ENCODE measurements at regions not wholly inside any gene's neighbourhood (a gene's known extent, or its start where the extent isn't known, plus 50 kb on each side); places are given as distances from the start of the nearest gene placed in this dataset.

- H2BK15ac ChIP-seq (ENCODE audit: low read depth, low read length): no peak overlapping the region
- H2BK20ac ChIP-seq (ENCODE audit: low read depth, low read length, poor library complexity, severe bottlenecking): no peak overlapping the region
- no peak overlapping the region for H4K8ac ChIP-seq (replicated peaks; ENCODE audit: insufficient read length, low read depth, low read length)
- H4K91ac ChIP-seq (ENCODE audit: insufficient read length, low read depth, low read length): no peak overlapping the region
- H3K4me1 ChIP-seq (ENCODE audit: insufficient read depth, low read length): peaks cover 4% of the 10 kb centered on the region; the same call in 1 of the 2 replicates
- no peak overlapping the region for H3K9ac ChIP-seq (ENCODE audit: extremely low read depth, insufficient read length, low read length)
- H3K27ac ChIP-seq (ENCODE audit: insufficient read length, low read depth, low read length): no peak overlapping the region
- Mint-ChIP-seq H3K4me1 (peaks cover 46 to 52% of the 10 kb centered on the region in 2 experiments), H3K27ac (no peak overlapping the region), H3K27me3 (ENCODE audit: low read depth) (no peaks in the 10 kb centered on the region; the same call in none of the 2 replicates), H3K4me3 (no peak overlapping the region), H3K9me3 (no peaks in the 10 kb centered on the region), H3K36me3 (ENCODE audit: insufficient read depth in 1 of 3, low read depth in 3 of 3) (no peaks in the 10 kb centered on the region)
- no peaks in the 10 kb centered on the region for H4K20me1 ChIP-seq (ENCODE audit: control insufficient read depth, insufficient read depth, insufficient read length)
- H3K79me1 ChIP-seq (ENCODE audit: insufficient read depth, low read depth, low read length, poor library complexity, severe bottlenecking): no peaks in the 10 kb centered on the region
- no peak for TF ChIP-seq CTCF (conservative IDR thresholded peaks at IDR 0.05)
- H3K79me2 ChIP-seq (ENCODE audit: insufficient read depth, low read length): no peaks in the 10 kb centered on the region
- WGBS (ENCODE audit: extremely low coverage, insufficient read length, low lambda C conversion rate): no CpG with 5 or more reads among the region's 11 CpGs
- no peak overlapping the region for H3T11ph ChIP-seq (ENCODE audit: low read length)
- peaks cover 2% of the 10 kb centered on the region for H3K23me2 ChIP-seq (ENCODE audit: insufficient read length, low read depth, low read length, poor library complexity, severe bottlenecking)
- no peak for DNase-seq
- no peak overlapping the region for H3K56ac ChIP-seq (ENCODE audit: insufficient read length, low read depth, low read length)
- H4K5ac ChIP-seq (ENCODE audit: insufficient read length, low read depth, low read length): no peak overlapping the region
- no peak overlapping the region for H3K4me2 ChIP-seq (ENCODE audit: insufficient read depth, insufficient read length, low read length)
- H2AFZ ChIP-seq (ENCODE audit: low read length): no peak overlapping the region
- H2AK5ac ChIP-seq (ENCODE audit: insufficient read length, low read length): no peak overlapping the region
- H3K14ac ChIP-seq (ENCODE audit: insufficient read depth, low read length): no peak overlapping the region
- H2BK120ac ChIP-seq (ENCODE audit: low read depth, low read length, poor library complexity, severe bottlenecking): no peak overlapping the region
- H3K9me3 ChIP-seq (ENCODE audit: control insufficient read depth, low read depth, low read length): no peaks in the 10 kb centered on the region
- H2BK5ac ChIP-seq (ENCODE audit: insufficient read length, low read length): no peak overlapping the region
- H3K27me3 ChIP-seq (ENCODE audit: insufficient read depth, low read length): no peaks in the 10 kb centered on the region
- no peak overlapping the region for H3K4ac ChIP-seq (ENCODE audit: low read depth, low read length)
- no peak overlapping the region for H3K18ac ChIP-seq (ENCODE audit: insufficient read length, low read depth, low read length)
- H3K23ac ChIP-seq (ENCODE audit: insufficient read length, low read depth, low read length): no peak overlapping the region
- no peak overlapping the region for H2BK12ac ChIP-seq (ENCODE audit: insufficient read length, low read depth, low read length)
These were observed 92.1 kb downstream of the MYCN start for GRCh38 chr2:16032282-16033031.

Data from H9 (cell line).